ENCODE measurements at regions not wholly inside any gene's neighbourhood (a gene's known extent, or its start where the extent isn't known, plus 50 kb on each side); places are given as distances from the start of the nearest gene placed in this dataset.
"Not testable (repeated sequence)": the region's sequence is repeated elsewhere in the genome, so short reads cannot be mapped to it uniquely, and the experiment has no call there.

DNA sequence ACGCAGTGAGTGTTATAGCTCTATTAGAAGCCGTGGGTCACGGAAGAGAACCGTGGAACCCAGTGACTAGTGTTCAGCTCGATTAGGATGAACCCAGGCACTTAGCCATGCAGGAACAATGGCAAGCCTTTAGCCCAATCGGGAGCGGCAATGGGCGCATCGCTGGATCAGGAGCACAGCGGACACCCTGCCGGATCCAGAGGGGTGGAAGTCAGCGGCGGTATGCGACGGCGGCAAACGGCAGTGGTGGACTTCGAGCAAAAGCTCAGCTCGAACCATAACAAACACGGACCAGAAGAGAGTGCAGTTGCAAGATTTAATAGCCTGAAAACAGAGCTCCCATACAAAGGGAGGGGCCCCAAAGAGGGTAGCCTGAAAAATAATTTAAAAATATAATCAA lies 112.8 kb downstream of the CGGBP1 start:
- TF ChIP-seq, protein P1, sequence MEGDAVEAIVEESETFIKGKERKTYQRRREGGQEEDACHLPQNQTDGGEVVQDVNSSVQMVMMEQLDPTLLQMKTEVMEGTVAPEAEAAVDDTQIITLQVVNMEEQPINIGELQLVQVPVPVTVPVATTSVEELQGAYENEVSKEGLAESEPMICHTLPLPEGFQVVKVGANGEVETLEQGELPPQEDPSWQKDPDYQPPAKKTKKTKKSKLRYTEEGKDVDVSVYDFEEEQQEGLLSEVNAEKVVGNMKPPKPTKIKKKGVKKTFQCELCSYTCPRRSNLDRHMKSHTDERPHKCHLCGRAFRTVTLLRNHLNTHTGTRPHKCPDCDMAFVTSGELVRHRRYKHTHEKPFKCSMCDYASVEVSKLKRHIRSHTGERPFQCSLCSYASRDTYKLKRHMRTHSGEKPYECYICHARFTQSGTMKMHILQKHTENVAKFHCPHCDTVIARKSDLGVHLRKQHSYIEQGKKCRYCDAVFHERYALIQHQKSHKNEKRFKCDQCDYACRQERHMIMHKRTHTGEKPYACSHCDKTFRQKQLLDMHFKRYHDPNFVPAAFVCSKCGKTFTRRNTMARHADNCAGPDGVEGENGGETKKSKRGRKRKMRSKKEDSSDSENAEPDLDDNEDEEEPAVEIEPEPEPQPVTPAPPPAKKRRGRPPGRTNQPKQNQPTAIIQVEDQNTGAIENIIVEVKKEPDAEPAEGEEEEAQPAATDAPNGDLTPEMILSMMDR (IDR thresholded peaks at IDR 0.05), result not testable (repeated sequence)
- TF ChIP-seq POLR2A (IDR thresholded peaks at IDR 0.05; ENCODE audit: low read depth); EP300 (IDR thresholded peaks at IDR 0.05); POLR2AphosphoS5 (IDR thresholded peaks at IDR 0.05): not testable (repeated sequence)
